ENCODE measurements at regions not wholly inside any gene's neighbourhood (a gene's known extent, or its start where the extent isn't known, plus 50 kb on each side); places are given as distances from the start of the nearest gene placed in this dataset.
"Not testable (repeated sequence)": the region's sequence is repeated elsewhere in the genome, so short reads cannot be mapped to it uniquely, and the experiment has no call there.

DNA sequence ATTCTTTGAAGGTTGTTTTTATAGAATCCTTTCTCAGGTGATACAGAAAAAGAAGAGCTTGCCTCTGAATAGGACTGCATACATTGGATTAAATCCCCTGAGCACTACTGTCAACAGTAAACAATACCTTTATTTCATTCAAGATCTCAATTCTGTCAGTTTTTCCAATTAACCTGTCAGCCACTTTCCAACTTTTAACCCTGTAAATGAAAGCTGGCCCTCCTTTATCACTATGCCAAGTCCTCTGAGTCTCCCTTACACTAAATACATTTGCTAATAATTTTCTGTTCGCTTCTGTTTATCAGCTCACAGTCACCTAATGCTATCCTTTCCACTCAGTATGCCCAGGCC lies 213.7 kb upstream of the ARHGAP42 start:
- ATAC-seq (ENCODE audit: low read depth in 2 of 2) (no peak), DNase-seq (no peak)
- H3K4me1 Mint-ChIP-seq: peaks cover 0 to 1% (median 0%) of the 10 kb centered on the region in 3 donors
- no peak overlapping the region for H3K4me3 Mint-ChIP-seq
- no peaks in the 10 kb centered on the region for H3K27me3 Mint-ChIP-seq
- no peak overlapping the region for H3K27ac Mint-ChIP-seq
- H3K9me3 Mint-ChIP-seq: peaks cover 2 to 6% (median 3%) of the 10 kb centered on the region in 7 donors
- H3K36me3 Mint-ChIP-seq: no peaks in the 10 kb centered on the region

GRCh38 chr11:100484948-100485347 lies 202.1 kb upstream of the ARHGAP42 start:
- DNase-seq: no peak
- Mint-ChIP-seq H3K27ac (no peak overlapping the region), H3K27me3 (no peaks in the 10 kb centered on the region), H3K4me3 (no peak overlapping the region), H3K36me3 (no peaks in the 10 kb centered on the region), H3K4me1 (peaks cover 0 to 2% (median 0%) of the 10 kb centered on the region in 3 donors), H3K9me3 (peaks cover 7 to 50% (median 13%) of the 10 kb centered on the region in 7 donors)
- ATAC-seq (ENCODE audit: low read depth in 2 of 2): no peak

- Mint-ChIP-seq H3K36me3 (no peaks in the 10 kb centered on the region), H3K9me3 (peaks cover 5 to 45% (median 13%) of the 10 kb centered on the region in 7 donors), H3K4me1 (no peaks in the 10 kb centered on the region), H3K4me3 (no peak overlapping the region), H3K27me3 (no peaks in the 10 kb centered on the region), H3K27ac (no peak overlapping the region)
- ATAC-seq (ENCODE audit: low read depth in 2 of 2) (no peak), DNase-seq (no peak)
Measured at GRCh38 chr11:100498780-100499179, 188.3 kb upstream of the ARHGAP42 start.

- peaks cover 2 to 38% (median 7%) of the 10 kb centered on the region in 7 donors for H3K9me3 Mint-ChIP-seq
- H3K36me3 Mint-ChIP-seq: no peaks in the 10 kb centered on the region
- ATAC-seq (ENCODE audit: low read depth in 2 of 2) (no peak), DNase-seq (no peak)
- no peaks in the 10 kb centered on the region for H3K4me1 Mint-ChIP-seq
- H3K4me3 Mint-ChIP-seq: no peak overlapping the region
- no peaks in the 10 kb centered on the region for H3K27me3 Mint-ChIP-seq
- H3K27ac Mint-ChIP-seq: no peak overlapping the region
Measured at GRCh38 chr11:100501450-100501849, 185.6 kb upstream of the ARHGAP42 start.

DNA sequence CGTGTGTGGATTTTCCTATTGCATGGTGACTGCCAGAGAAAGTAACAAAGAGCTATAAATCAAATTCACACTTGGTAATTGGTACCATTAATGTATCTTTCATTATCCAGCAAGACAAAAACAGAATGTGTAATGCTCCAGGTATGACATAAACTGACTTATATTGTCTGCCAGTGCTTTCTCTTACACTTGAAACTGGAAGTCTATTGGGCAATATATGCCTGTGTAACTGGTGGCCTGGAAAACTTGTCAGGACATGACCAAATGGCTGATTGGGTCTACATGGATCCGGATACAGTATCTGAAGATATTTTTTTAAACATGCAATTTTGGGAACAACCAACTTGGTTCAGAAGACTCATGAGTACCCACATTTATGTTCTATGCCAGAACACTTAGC lies 174.6 kb upstream of the ARHGAP42 start:
- H3K27ac Mint-ChIP-seq: no peak overlapping the region
- peaks cover 0 to 4% of the 10 kb centered on the region in 2 donors for H3K36me3 Mint-ChIP-seq
- H3K4me1 Mint-ChIP-seq: no peaks in the 10 kb centered on the region
- H3K9me3 Mint-ChIP-seq: peaks cover 0 to 10% (median 4%) of the 10 kb centered on the region in 7 donors
- no peaks in the 10 kb centered on the region for H3K27me3 Mint-ChIP-seq
- ATAC-seq (ENCODE audit: low read depth in 2 of 2) (no peak), DNase-seq (no peak)
- no peak overlapping the region for H3K4me3 Mint-ChIP-seq

- no peaks in the 10 kb centered on the region for H3K27me3 Mint-ChIP-seq
- no peak overlapping the region for H3K27ac Mint-ChIP-seq
- no peak for DNase-seq
- peaks cover 0 to 4% (median 3%) of the 10 kb centered on the region in 7 donors for H3K9me3 Mint-ChIP-seq
- no peak overlapping the region for H3K4me3 Mint-ChIP-seq
- no peaks in the 10 kb centered on the region for H3K4me1 Mint-ChIP-seq
- ATAC-seq (ENCODE audit: low read depth in 2 of 2): no peak
- no peaks in the 10 kb centered on the region for H3K36me3 Mint-ChIP-seq
Measured at GRCh38 chr11:100515087-100515486, 172.0 kb upstream of the ARHGAP42 start.

DNA sequence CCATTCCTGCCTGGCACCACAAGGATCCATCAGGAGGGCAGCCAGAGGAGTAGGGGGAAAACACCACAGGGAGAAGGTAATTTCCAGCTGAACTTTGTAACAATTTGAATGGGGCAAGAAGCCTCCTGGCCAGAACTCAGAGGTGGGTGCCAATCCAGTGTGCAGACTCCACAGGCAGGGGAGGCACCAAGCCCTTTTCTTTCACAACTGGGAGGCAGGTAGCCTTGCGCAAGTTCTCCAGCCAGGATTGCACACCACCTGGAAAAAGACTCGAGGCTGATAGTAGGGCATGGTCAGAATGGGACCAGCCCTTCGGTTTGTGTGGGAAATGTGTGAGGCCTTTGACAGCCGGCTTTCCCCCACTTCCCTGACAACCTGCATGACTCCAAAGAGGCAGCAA lies 161.9 kb upstream of the ARHGAP42 start:
- Mint-ChIP-seq H3K4me1 (no peaks in the 10 kb centered on the region), H3K4me3 (no peak overlapping the region), H3K27ac (no peak overlapping the region), H3K27me3 (no peaks in the 10 kb centered on the region), H3K36me3 (peaks cover 0 to 19% of the 10 kb centered on the region in 2 donors), H3K9me3 (peaks cover 8 to 30% (median 23%) of the 10 kb centered on the region in 7 donors)
- DNase-seq (no peak), ATAC-seq (ENCODE audit: low read depth in 2 of 2) (no peak)

- no peak overlapping the region for H3K4me3 Mint-ChIP-seq
- no peak overlapping the region for H3K27ac Mint-ChIP-seq
- H3K4me1 Mint-ChIP-seq: no peaks in the 10 kb centered on the region
- H3K36me3 Mint-ChIP-seq: peaks cover 0 to 19% of the 10 kb centered on the region in 2 donors
- peaks cover 8 to 30% (median 23%) of the 10 kb centered on the region in 7 donors for H3K9me3 Mint-ChIP-seq
- DNase-seq (no peak), ATAC-seq (ENCODE audit: low read depth in 2 of 2) (no peak)
- H3K27me3 Mint-ChIP-seq: no peaks in the 10 kb centered on the region
Measured at GRCh38 chr11:100525635-100526034, 161.5 kb upstream of the ARHGAP42 start.

DNA sequence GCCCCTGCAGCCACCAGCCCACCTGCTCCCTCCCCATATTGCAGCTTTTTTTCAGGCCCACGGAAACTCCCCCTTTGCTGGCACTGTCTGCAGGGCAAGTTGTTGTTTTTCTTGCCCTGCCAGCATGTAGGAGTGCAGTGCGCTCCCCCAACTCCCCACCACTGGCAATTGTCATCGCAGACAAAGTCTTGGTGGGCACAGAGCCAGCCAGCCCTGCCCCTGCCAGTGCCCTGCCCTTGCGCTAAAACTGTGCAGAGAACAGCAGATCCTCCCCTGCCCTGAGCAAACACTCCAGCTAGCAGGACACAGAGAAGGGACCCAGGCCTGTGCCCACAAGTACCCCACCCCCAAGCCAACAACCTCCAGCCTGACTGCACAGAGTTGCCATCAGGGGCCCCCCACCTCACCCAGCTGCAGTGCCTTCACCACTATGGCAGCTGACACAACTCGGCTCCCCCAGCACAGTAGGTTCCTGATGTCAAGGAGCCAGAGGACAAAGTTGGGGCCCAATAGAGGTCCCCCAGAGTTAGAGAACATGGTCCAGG lies 158.1 kb upstream of the ARHGAP42 start:
- DNase-seq (no peak), ATAC-seq (ENCODE audit: low read depth in 2 of 2) (no peak)
- peaks cover 0 to 11% of the 10 kb centered on the region in 2 donors for H3K36me3 Mint-ChIP-seq
- H3K4me3 Mint-ChIP-seq: no peak overlapping the region
- H3K9me3 Mint-ChIP-seq: peaks cover 2 to 21% (median 16%) of the 10 kb centered on the region in 7 donors
- no peak overlapping the region for H3K27ac Mint-ChIP-seq
- no peaks in the 10 kb centered on the region for H3K27me3 Mint-ChIP-seq
- no peaks in the 10 kb centered on the region for H3K4me1 Mint-ChIP-seq

GRCh38 chr11:100531290-100531689 lies 155.8 kb upstream of the ARHGAP42 start:
- DNase-seq; H3K27me3 Mint-ChIP-seq; H3K4me1 Mint-ChIP-seq; H3K9me3 Mint-ChIP-seq; H3K27ac Mint-ChIP-seq; H3K4me3 Mint-ChIP-seq; H3K36me3 Mint-ChIP-seq; ATAC-seq (ENCODE audit: low read depth in 2 of 2): not testable (repeated sequence)

- Mint-ChIP-seq H3K4me1 (no peaks in the 10 kb centered on the region), H3K27me3 (peaks cover 0 to 8% (median 0%) of the 10 kb centered on the region in 3 donors), H3K9me3 (peaks cover 0 to 5% (median 2%) of the 10 kb centered on the region in 7 donors), H3K4me3 (no peak overlapping the region), H3K36me3 (no peaks in the 10 kb centered on the region), H3K27ac (no peak overlapping the region)
- ATAC-seq (ENCODE audit: low read depth in 2 of 2) (no peak), DNase-seq (no peak)
Measured at GRCh38 chr11:100536979-100537378, 150.1 kb upstream of the ARHGAP42 start.

DNA sequence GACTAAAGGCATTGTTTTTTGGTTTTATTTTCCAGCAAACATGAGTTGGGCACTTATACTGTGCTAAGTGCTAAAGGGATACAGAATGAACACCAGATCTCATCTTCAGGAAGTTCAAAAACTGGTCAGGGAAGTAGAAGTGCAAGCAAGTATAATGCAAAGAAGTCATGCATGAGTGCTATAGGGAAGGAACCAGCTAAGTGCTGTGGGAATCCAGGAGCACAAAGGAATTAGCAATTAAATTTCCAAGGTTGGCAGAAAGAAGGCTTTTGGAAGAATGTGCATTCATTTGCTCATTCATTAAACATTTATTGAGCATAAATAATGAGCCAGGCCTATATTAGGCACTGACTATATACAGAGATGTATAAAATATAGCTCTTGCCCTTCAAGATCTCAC lies 143.7 kb upstream of the ARHGAP42 start:
- H3K27ac Mint-ChIP-seq: no peak overlapping the region
- ATAC-seq (ENCODE audit: low read depth in 2 of 2): no peak
- no peak for DNase-seq
- H3K4me1 Mint-ChIP-seq: no peaks in the 10 kb centered on the region
- peaks cover 0 to 8% (median 0%) of the 10 kb centered on the region in 3 donors for H3K27me3 Mint-ChIP-seq
- no peak overlapping the region for H3K4me3 Mint-ChIP-seq
- no peaks in the 10 kb centered on the region for H3K36me3 Mint-ChIP-seq
- no peaks in the 10 kb centered on the region for H3K9me3 Mint-ChIP-seq

DNA sequence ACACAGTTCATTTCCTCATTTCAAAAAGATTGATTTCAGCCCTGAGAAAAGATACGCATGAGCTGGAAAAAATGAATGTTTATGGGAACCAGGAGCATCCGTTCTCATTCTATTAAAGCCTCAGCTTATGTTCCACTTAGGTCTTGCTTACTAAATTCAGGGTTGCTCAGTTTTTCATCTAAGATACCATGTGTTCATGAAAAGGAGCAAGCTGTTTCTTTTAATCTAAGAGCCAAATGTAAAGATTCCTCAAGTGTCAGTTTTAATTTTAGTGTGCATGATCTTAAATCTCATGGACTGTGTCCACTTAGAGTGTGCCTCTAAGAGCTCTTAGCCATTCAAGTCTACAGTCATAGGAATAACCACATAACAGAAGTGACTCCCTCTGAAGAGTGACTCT lies 141.5 kb upstream of the ARHGAP42 start:
- Mint-ChIP-seq H3K4me3 (no peak overlapping the region), H3K4me1 (no peaks in the 10 kb centered on the region), H3K27ac (no peak overlapping the region), H3K36me3 (no peaks in the 10 kb centered on the region), H3K27me3 (peaks cover 0 to 7% (median 0%) of the 10 kb centered on the region in 3 donors), H3K9me3 (no peaks in the 10 kb centered on the region)
- no peak for DNase-seq
- no peak for ATAC-seq (ENCODE audit: low read depth in 2 of 2)

GRCh38 chr11:100545970-100546369 lies 141.1 kb upstream of the ARHGAP42 start:
- Mint-ChIP-seq H3K4me1 (no peaks in the 10 kb centered on the region), H3K27me3 (peaks cover 0 to 3% (median 0%) of the 10 kb centered on the region in 3 donors), H3K4me3 (no peak overlapping the region), H3K9me3 (no peaks in the 10 kb centered on the region), H3K27ac (no peak overlapping the region), H3K36me3 (no peaks in the 10 kb centered on the region)
- ATAC-seq (ENCODE audit: low read depth in 2 of 2) (no peak), DNase-seq (no peak)

DNA sequence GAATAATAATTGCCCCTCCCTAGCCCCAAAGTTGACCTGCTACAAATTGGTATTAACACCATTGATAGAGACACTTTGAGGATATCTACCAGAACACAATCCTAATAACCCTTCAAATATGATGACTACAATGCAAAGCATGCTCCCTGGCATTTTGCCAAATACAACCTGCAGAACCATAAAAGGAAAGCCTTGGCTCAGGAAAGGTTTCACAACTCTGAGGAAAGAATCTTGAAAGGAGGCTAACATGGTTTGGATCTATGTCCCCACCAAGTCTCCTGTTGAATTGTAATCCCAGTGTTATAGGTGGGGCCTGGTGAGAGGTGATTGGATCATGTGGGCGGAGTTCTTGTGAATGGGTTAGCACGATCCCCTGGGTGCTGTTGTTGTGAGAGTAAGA lies 140.4 kb upstream of the ARHGAP42 start:
- H3K27ac Mint-ChIP-seq: no peak overlapping the region
- no peaks in the 10 kb centered on the region for H3K27me3 Mint-ChIP-seq
- DNase-seq (no peak), ATAC-seq (ENCODE audit: low read depth in 2 of 2) (no peak)
- H3K36me3 Mint-ChIP-seq: no peaks in the 10 kb centered on the region
- no peaks in the 10 kb centered on the region for H3K4me1 Mint-ChIP-seq
- H3K4me3 Mint-ChIP-seq: no peak overlapping the region
- H3K9me3 Mint-ChIP-seq: no peaks in the 10 kb centered on the region

All from naive B cell (primary cell).